Smooth muscle cell (in vitro differentiated cells): ENCODE measurements at regions not wholly inside any gene's neighbourhood (a gene's known extent, or its start where the extent isn't known, plus 50 kb on each side); places are given as distances from the start of the nearest gene placed in this dataset.
"Not testable (repeated sequence)": the region's sequence is repeated elsewhere in the genome, so short reads cannot be mapped to it uniquely, and the experiment has no call there.

ENCODE experiments used
- DNase-seq: peaks from one replicate; lab custom pipeline; 2025; ENCODE audit not compliant: unreplicated experiment; lab: John Stamatoyannopoulos, UW
- H2AFZ ChIP-seq: fragments of 200-600 bp; sonication (generic); 2 replicates; pipeline ENCODE4 v1.6.0; 2016; ENCODE audit warnings: antibody characterized with exemption, low read depth, mild to moderate bottlenecking
- H3F3A ChIP-seq: fragments of 200-600 bp; sonication (generic); 2 replicates; pipeline ENCODE4 v1.6.0; 2017; ENCODE audit warnings: antibody characterized with exemption, low read depth
- H3K27ac ChIP-seq: fragments of 200-600 bp; sonication (generic); 2 replicates; pipeline ENCODE4 v1.5.1; 2016; ENCODE audit warnings: low read depth, mild to moderate bottlenecking
- H3K27me3 ChIP-seq: fragments of 200-600 bp; sonication (generic); 2 replicates; pipeline ENCODE4 v1.6.1; 2016; ENCODE audit warnings: low read depth, mild to moderate bottlenecking
- H3K36me3 ChIP-seq: fragments of 200-600 bp; sonication (generic); 2 replicates; pipeline ENCODE4 v1.5.1; 2016; ENCODE audit warnings: low read depth
- H3K4me1 ChIP-seq: fragments of 200-600 bp; sonication (generic); 2 replicates; pipeline ENCODE4 v1.5.1; 2016; ENCODE audit warnings: low read depth
- H3K4me2 ChIP-seq: fragments of 200-600 bp; sonication (generic); 2 replicates; pipeline ENCODE4 v1.6.0; 2016; ENCODE audit warnings: mild to moderate bottlenecking
- H3K4me3 ChIP-seq: fragments of 200-600 bp; sonication (generic); 2 replicates; pipeline ENCODE4 v1.5.1; 2016; ENCODE audit warnings: mild to moderate bottlenecking
- H3K79me2 ChIP-seq: fragments of 200-600 bp; sonication (generic); 2 replicates; pipeline ENCODE4 v1.6.0; 2016; ENCODE audit warnings: low read depth, mild to moderate bottlenecking
- H3K9ac ChIP-seq: fragments of 200-600 bp; sonication (generic); 2 replicates; pipeline ENCODE4 v1.6.0; 2016; ENCODE audit warnings: low read depth
- H3K9me3 ChIP-seq: fragments of 200-600 bp; sonication (generic); replicated peaks from 2 replicates; pipeline ENCODE4 v1.5.1; 2016; ENCODE audit warnings: low read depth
- H4K20me1 ChIP-seq: fragments of 200-600 bp; sonication (generic); 2 replicates; pipeline ENCODE4 v1.6.0; 2016; ENCODE audit warnings: low read depth
- CTCF ChIP-seq: fragments of 200-600 bp; sonication (generic); IDR thresholded peaks from 2 replicates; pipeline ENCODE4 v1.5.1; 2017; ENCODE audit warnings: borderline replicate concordance, mild to moderate bottlenecking, antibody characterized with exemption; ENCODE audit not compliant: insufficient read depth, poor library complexity, severe bottlenecking
- WGBS: methylation state at CpG from one replicate; pipeline ENCODE4 v1.1.7; 2016; ENCODE audit warnings: low lambda C conversion rate; 5-methylcytosine and 5-hydroxymethylcytosine counted together

GRCh38 chr7:93717217-93717900 lies 142.8 kb upstream of the CALCR start:
- WGBS = 91% methylated on average over 1 of the region's 1 CpG
- Histone ChIP-seq H3K4me2 (no peak overlapping the region), H2AFZ (no peak overlapping the region), H3K27ac (no peak overlapping the region), H3K4me1 (no peaks in the 10 kb centered on the region), H3K9ac (no peak overlapping the region), H3K4me3 (no peak overlapping the region), H3K27me3 (no peaks in the 10 kb centered on the region), H3K36me3 (no peaks in the 10 kb centered on the region), H3K9me3 (no peaks in the 10 kb centered on the region), H3K79me2 (no peaks in the 10 kb centered on the region), H4K20me1 (peaks cover 4% of the 10 kb centered on the region), H3F3A (no peaks in the 10 kb centered on the region)
- DNase-seq = no peak
- TF ChIP-seq CTCF = no peak

GRCh38 chr7:93715234-93715633 lies 140.7 kb upstream of the CALCR start:
- no peak overlapping the region for H3K4me3 ChIP-seq
- TF ChIP-seq CTCF = peak; percentile 59
- H3F3A ChIP-seq = no peaks in the 10 kb centered on the region
- H3K4me2 ChIP-seq = no peak overlapping the region
- H3K9me3 ChIP-seq = no peaks in the 10 kb centered on the region
- WGBS = 42% methylated on average over 6 of the region's 6 CpGs
- H3K9ac ChIP-seq = no peak overlapping the region
- no peak for DNase-seq
- no peak overlapping the region for H3K27ac ChIP-seq
- no peaks in the 10 kb centered on the region for H3K4me1 ChIP-seq
- no peaks in the 10 kb centered on the region for H3K27me3 ChIP-seq
- peaks cover 4% of the 10 kb centered on the region for H4K20me1 ChIP-seq
- H2AFZ ChIP-seq = no peak overlapping the region
- no peaks in the 10 kb centered on the region for H3K79me2 ChIP-seq
- H3K36me3 ChIP-seq = no peaks in the 10 kb centered on the region

- no peak for DNase-seq
- H3K79me2 ChIP-seq = no peaks in the 10 kb centered on the region
- H4K20me1 ChIP-seq = no peaks in the 10 kb centered on the region
- H3K27ac ChIP-seq = peak overlapping the region; percentile 53
- no peaks in the 10 kb centered on the region for H3K36me3 ChIP-seq
- H2AFZ ChIP-seq = no peak overlapping the region
- H3K27me3 ChIP-seq = no peaks in the 10 kb centered on the region
- TF ChIP-seq CTCF = no peak
- no peak overlapping the region for H3K4me3 ChIP-seq
- no peak overlapping the region for H3K9ac ChIP-seq
- peak overlapping the region; percentile 39 for H3K4me2 ChIP-seq
- H3F3A ChIP-seq = no peaks in the 10 kb centered on the region
- WGBS = 30% methylated on average over 5 of the region's 5 CpGs
- no peaks in the 10 kb centered on the region for H3K4me1 ChIP-seq
- H3K9me3 ChIP-seq = no peaks in the 10 kb centered on the region
Observed at GRCh38 chr7:93711926-93712325, 137.4 kb upstream of the CALCR start.

- 96% methylated on average over 5 of the region's 5 CpGs for WGBS
- H3K79me2 ChIP-seq, H4K20me1 ChIP-seq, H3K27ac ChIP-seq, H3K36me3 ChIP-seq, H3K4me2 ChIP-seq, DNase-seq, H3K4me3 ChIP-seq, H3K4me1 ChIP-seq, H2AFZ ChIP-seq, H3F3A ChIP-seq, H3K27me3 ChIP-seq, H3K9ac ChIP-seq, H3K9me3 ChIP-seq: not testable (repeated sequence)
Observed at GRCh38 chr7:93708255-93708654, 133.7 kb upstream of the CALCR start.
